ENCODE measurements at regions not wholly inside any gene's neighbourhood (a gene's known extent, or its start where the extent isn't known, plus 50 kb on each side); places are given as distances from the start of the nearest gene placed in this dataset.

DNA sequence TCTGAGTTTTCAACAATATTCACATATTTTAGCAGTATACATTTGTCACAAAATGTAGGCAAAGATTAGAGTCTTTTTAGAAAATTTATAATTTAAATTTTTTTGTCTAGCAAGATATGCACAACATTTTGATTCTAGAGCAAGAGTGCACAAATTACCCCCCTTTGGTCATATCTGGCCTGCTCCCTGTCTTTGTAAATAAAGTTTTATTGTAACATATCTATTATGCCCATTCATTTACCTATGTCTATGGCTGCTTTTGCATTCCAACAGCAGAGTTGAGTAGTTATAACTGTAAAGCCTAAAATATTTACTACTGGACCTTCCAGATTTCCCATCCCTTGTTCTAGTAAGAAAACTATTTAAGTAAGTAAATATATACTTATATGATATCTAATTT is 430.7 kb downstream of the EDEM1 start:
- no peak for DNase-seq (ENCODE audit: low spot score)

DNA sequence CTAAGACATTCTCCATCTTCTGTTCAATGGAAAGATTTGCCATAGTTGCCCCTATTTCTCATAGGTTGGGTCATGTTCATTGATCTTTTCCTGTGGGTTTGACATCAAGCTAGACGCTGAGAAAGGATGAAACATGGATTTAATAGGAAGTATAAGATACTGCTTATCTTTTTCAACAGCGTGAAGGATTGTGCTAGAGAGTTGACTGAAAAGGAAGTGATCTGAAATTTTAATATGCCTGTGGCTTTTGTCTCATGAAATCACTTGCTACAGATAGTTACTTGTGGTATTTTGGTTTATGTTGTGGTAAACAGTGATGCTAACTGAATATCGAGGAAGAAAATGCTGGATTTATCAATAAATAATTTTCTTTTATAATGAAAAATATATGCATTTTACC is 442.9 kb downstream of the EDEM1 start:
- no peak for DNase-seq (ENCODE audit: low spot score)

DNA sequence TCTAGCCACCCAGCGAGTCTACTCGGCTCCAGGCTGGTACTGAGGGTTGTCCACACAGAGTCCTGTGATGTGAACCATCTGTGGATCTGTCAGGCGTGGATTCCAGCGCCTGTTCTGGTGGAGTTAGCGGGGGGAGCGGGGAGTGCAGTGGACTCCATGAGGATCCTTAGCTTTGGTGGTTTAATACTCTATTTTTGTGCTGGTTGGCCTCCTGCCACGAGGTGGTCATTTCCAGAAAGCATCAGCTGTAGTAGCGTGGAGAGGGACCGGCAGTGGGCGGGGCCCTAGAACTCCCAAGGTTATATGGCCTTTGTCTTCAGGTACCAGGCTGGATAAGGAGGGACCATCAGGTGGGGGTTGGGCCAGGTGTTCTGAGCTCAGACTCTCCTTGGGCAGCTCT is 446.5 kb downstream of the EDEM1 start:
- no peak for DNase-seq (ENCODE audit: low spot score)

DNA sequence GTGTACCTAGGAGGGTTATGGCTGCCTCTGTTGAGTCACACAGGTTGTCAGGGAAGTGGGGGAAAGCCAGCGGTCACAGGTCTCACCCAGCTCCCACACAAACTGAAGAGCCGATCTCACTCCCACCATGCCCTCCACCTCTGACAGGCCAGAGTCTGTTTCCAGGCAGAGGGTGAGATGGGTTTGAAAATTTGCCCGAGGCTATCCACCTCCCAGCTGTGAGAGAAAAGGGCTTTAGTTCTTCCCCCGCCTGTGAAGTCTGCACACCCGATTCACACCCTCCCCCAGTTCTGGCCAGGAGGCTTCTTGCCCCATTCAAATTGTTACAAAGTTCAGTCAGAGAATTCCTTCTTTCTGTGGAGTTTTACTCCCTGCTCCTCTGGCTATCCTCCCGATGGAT is 446.9 kb downstream of the EDEM1 start:
- DNase-seq (ENCODE audit: low spot score) = no peak

DNA sequence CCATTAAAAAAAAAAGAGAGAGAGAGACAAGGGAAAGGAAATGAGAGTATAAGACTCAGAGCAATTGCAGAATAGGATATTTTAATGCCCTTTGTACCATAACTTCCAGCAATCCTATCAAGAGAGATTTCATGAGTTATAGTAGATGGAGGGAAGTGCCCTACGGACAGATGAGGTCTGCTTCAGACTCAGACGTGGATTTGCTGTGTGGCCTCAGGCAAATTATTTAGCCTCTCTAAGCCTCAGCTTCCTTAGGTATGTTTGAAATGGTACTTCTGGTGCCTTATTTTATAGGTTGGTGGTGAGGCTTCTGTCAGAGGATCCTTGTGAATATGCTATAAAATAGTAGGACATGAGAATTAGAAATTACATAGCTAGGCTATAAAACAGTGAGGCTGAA is 448.2 kb downstream of the EDEM1 start:
- no peak for DNase-seq (ENCODE audit: low spot score)

DNA sequence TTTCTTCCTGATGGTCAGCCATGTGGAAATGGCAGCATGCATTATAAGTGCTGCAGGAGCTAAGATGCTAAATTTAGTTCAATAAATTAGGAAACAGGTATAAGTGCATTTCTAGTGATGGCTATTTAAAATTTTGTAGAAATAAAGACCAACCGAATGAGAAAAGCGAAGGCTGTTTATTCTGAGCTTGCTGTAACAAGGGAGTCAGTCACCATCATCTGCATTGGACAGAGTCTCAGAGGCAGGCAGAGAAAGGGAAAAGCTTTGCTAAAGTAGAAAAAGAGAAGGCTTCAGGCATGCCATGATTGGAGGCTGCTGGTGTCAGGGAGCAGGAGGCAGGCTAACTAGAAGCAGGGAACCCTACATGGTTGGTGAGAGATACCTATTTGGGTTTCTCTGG is 451.0 kb downstream of the EDEM1 start:
- DNase-seq (ENCODE audit: low spot score) = no peak

DNA sequence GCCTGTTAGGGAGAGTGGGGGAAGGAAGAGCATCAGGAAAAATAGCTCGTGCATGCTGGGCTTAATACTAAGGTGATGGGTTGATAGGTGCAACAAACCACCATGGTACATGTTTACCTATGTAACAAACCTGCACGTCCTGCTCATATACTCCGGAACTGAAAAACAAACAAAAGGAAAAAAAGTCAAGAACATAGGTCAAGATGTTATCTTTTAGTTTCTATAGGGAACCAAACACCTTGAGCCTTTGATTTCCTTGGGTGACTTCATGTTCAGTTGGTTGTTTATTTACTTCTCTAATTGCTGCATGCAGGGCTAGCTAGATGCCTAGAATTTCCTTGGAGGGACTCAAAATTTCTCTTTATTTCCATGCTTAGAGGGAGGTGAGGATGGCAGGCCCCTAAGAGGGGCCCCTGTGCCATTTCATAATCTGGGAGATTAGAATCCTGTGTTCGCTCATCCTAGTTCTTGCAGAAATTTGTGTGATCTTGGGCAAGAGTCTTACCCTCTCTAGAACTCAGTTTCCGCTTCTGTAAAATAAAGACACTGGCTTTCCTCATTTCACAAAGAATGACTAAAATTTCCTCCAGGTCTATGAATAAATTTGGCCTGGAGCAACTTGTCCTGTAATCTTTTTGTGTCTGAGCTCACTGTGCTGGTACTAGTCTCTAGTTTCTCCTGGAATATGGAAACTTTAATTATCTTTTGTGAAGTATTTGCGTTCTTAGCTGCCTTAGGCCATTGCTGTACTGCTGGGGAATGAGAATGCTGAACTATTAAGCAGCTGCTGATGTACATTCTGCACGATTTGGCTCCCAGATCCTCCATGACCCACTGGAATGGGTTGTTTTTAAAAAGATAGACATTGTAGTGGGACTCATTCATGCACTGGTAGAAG is 457.5 kb downstream of the EDEM1 start:
- DNase-seq (ENCODE audit: low spot score) = no peak

DNA sequence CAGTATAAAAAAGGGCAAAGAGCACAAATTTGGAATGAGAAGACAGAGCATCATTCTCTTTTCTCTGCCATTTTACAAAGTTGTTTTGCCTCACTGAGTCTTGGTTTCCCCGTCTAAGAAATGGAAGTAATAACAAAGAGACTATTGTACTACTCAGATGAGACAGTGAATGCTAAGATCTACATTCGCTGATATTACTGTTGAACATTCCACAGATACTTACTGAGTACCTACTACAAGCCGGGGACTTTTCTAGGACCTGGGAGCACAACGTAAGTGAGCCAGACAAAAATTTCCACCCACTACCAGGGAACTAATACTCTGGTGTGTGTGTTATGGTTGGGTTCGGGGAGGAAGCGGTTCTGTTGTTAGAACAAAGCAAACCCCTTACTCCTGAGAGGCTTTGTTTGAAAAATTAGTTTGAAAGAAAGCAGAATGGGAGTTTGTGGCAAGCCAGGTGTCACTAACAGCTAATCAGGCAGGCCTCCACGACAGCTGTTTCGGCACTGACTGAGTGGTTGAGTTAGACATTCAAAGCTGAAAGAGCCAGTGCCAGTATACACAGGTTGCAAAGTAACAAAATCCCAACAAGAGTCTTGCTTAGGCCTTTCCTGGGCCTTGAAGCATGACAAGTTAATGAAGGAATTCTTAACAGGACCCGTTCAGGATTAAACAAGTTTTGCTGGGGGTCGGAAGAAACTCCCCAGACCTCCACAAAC is 458.3 kb downstream of the EDEM1 start:
- DNase-seq (ENCODE audit: low spot score) = no peak

DNA sequence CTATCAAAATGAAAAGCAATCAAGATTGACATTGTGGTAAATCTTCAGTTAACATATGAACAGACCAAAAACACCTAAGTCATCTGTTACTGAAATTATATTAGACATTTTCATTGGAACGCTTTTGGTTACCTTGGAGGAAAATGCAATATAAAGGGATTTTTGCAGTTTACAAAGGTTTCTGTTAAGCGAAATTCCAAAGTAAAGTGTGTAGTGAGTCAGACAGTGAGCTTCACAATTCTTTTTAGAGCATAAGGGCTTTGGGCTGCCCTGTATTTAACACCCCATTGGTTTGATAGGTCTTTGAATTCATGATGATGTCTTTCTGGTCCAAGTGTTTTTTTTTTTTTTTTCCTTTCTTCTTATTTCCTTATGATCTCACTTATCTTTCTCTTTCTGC is 462.8 kb downstream of the EDEM1 start:
- DNase-seq (ENCODE audit: low spot score) = no peak

DNA sequence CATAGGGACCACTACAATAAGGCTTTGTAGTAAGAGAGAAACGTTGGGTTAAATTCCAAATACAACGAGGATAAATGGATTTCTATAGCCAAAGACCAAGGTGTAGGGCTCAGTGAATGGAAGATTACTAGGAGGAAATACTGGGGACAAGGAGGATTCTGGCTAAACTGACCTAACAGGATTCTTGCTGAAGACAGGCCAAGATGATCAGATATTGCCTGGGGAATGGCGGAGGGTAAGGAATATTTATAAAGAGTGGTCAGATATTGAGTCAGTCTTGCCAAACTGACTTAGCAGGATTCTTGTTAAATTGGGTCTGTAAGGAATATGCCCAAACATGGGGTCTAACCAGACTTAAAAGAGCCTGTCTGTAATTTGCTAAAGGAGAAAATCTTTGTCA is 463.8 kb downstream of the EDEM1 start:
- no peak for DNase-seq (ENCODE audit: low spot score)

DNA sequence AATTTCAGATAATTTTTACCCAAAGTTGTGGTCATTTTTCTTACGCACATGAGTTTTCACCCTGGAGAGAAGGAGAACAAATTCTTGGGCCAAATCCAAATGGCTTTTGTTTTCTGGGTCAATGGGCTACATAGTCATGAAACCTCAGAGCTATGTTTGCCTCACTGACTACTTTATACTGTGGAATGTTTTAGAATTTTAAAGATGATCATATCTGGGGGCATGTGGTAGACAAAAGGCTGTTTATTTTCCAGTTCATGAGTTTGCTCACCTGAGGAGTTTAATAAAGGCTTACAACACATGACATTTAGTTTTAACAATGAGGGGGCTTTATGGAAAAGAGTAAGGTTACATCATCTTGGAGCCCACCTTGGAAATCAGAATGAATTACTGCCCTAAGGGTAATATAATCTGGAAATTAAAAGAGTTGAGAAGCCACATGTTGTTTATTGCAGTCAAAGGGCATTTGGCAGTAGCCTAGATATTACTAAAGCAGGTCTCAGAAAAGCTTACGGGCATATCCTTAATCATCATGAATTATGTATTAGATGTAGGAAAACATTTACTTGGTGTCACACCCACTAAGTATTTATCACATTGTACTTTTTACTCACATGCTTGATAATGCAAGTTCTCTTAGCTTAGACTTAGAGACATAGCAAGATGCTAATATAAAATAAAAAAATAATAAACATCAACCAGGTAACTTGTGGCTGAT is 466.1 kb downstream of the EDEM1 start:
- DNase-seq (ENCODE audit: low spot score) = no peak

DNA sequence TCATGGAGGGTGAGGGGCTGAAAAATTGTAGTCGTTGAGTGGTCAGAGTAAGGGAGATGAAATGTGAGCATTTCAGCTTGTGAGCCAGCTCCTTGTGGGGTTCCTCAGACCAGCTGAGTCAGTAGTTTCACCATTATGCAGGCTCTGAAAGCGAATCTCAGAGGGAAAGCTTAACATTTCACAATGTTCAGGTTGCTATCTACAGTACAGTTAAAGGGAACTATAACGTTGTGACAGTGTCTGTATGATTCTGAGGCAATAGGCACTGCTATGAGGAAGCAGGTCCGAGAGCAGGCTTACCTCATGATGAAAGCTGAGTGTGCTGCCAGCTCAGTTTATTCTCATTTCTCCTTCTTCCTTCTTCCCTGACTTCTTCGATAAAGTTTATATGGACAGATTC is 469.6 kb downstream of the EDEM1 start:
- peak; percentile 0 for DNase-seq (ENCODE audit: low spot score)

DNA sequence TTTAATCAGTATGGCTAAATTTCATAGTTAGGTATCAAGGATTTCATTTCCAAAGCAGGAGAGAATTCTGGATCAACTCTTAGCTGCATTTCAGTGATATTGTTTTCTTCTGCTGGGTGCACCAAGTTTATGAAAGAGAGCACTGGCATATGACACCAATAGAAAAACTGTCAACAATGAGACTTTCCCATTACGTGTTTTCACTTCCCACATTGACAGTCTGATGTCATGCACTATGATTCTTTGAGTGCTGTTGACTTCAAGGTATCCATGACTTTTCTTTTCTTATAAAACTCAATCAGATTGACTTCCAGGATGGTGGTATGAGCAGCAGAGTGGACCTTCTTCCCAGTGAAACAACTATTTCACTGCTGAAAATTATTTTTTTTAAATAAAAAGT is 476.1 kb downstream of the EDEM1 start:
- DNase-seq (ENCODE audit: low spot score) = no peak

DNA sequence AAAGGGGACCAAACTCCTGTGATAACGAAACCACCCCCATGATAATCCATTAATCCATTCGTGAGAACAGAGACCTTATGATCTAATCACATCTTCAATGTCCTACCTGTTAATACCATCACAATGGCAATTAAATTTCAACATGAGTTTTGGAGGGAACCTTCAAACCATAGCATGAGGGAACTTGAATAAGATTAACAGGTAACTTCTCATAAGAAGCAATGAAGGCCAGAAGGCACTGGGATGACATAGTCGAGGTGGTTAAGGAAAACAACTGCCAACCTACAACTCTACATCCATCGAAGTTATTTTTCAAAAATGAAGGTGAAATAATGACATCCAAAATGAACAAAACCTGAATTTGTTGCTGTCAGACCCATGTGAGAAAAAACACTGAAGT is 478.9 kb downstream of the EDEM1 start:
- no peak for DNase-seq (ENCODE audit: low spot score)

DNA sequence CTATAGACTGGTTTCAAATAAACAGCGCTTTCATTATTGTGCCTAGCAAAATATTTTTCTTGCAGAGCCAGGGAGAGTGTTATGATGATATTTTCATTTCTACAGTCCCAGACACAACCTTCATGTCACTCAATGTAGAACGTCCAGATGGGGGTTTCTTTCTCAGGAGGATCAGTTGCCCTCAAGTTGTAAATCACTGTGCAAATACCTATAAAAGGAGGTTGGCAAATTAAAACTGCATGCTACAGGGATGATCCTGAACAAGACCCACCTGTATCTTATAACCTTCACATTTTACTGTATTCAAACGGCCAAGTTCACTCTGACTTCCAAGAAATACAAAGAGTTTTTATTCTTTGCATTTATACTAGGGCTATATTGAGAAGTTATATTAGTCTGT is 486.0 kb downstream of the EDEM1 start:
- DNase-seq (ENCODE audit: low spot score) = no peak

DNA sequence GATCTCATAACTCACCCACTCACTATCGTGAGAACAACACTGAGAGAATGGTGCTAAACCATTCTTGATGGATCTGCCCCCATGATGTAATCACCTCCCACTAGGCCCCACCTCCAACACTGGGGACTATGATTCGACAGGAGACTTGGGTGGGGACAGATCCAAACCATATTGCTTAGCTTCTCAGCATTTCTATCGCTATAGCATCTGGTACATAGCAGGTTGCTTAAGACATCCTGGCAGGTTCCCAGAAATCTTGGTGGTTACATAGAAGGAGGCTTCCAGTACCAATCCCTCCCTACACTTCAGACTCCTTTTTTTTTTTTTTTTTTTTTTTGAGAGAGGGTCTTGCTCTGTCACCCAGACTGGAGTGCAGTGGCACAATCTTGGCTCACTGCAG is 487.8 kb downstream of the EDEM1 start:
- DNase-seq (ENCODE audit: low spot score) = no peak

DNA sequence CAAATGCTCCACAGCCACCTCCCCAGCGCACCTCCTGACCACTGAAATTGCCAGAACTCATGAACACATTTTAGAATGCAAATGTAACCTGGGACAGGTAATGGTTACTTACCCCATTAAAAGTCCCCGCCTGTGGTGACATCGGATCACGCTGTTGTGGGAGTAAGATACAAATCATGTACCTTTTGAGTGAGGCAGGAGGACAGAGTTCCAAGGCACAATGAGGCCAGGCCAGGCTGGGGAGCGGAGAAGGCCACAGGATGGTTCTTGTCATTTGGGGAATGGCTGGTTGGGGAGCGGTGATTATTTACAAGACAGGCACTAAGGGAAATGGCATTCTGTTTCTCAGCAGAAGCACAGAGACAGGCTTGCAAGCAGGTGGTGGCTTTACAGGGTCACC is 490.0 kb downstream of the EDEM1 start:
- no peak for DNase-seq (ENCODE audit: low spot score)

DNA sequence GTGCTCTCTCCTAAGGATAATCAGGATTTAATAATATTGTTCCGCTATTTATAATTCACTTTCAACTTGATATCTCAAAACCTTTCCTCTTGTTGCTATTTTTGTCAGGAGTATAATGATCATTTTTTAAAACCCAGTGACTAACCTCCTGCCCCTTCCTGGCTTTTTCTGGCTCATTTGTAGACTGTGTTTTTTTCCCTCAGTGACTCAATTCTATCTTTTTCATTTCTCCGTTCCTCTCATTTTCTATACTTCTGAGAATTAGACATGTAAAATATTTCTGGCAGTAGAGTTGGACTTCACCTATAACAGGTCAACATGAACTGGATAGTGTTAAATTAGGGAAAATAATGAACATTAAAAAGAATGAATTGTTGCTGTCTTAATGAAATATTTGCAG is 490.7 kb downstream of the EDEM1 start:
- DNase-seq (ENCODE audit: low spot score) = no peak

DNA sequence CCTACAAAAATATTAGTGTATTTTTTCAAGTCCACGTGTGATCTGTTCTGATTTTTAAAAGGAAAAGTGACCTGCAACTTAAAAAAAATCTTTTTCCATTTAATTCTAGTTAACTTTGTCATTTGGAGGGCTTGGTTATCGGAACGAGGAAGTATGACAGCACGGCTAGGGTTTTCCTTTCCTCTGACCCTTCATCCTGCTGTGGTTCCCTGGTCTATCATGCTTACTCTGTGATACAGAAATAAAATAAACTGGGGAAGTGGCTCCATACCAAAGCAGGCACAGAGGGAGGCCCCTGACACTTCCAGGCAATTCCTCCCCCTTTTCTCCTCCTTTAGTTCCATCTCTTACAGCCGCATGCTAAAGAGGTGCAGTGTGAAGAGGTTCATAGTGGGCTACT is 491.3 kb downstream of the EDEM1 start:
- no peak for DNase-seq (ENCODE audit: low spot score)

DNA sequence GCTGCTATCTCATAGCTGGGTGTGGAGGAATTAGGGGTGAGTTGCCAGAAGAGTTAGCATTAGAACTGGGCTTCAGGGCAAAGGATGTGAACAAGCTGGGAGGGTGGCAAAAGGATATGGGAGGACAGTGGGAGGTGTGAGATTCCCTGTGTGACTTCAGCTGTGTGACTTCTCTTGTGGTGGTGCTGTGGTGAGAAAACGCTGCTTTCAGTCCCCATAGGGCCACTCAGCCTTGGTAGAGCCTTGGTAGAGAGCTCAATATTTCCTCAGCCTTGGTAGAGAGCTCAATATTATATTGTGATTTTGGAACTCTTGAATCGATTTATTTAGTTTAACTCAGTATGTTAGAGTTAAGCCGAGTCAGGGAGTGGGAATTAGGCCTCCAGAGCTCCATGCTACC is 499.7 kb downstream of the EDEM1 start:
- no peak for DNase-seq (ENCODE audit: low spot score)

DNA sequence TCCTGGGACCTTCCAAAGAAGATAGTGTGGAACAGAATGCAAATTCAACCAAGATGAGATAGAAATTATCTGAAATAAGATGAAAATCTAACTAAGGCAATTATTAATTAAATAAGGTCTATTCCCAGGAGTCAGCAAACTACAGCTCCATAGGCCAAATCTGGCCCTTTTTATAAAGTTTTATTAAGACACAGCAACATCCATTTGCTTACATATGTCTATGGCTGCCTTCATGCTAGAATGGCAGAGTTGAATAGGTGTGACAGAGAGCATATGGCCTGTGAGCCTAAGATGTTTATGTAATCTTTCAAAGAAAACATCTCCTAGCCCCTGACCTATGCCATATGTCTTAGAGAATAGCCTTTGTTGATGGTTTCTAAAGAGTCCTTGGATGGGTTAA is 503.0 kb downstream of the EDEM1 start:
- DNase-seq (ENCODE audit: low spot score) = no peak

DNA sequence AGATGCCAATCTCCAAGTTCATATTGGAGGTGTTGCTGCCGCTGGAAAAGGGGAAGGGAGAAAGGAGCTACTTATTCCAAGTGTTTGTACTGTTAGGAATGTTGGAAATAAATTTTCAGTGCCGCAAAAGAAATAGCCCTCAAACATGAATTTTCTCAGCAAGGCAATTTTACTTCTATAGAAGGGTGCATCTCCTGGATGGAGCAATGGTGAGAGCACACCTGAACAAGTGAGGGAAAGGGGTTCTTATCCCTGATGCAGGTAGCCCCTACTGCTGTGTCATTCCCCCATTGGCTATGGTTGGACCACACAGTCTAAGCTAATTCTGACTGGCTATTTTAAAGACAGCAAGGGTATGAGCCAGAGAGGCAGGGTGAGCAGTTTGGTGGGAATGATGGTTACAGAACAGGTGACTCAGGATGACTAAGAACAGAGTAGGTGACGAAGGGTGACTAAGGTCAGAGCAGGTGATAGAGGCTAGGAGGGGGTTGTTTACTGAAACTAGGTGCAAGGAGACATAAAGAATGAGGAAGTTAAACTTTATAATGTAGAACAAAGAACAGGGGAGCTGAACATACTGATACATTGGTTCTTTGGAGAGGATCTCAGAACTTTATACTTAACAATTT is 503.5 kb downstream of the EDEM1 start:
- DNase-seq (ENCODE audit: low spot score) = no peak

DNA sequence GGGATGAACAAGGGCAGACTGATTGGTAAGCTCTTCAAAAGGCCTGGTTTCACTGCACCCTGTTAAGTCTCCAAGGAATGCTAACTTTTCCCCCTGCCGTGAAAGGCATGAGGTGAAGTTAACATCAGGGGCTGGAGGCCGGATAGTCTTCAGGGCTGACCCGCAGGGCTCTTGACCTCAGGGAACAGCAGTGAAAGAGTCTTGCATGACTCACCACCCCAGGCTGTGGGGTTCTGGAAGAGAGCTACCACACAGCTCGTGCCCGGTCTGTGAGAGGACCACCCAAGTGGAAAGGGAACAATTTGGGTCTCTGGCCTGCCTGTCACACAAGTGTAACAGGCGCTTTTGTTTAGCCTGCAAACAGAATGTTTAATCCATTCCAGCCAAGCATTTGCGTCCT is 504.9 kb downstream of the EDEM1 start:
- DNase-seq (ENCODE audit: low spot score) = no peak
